ENCODE measurements at regions not wholly inside any gene's neighbourhood (a gene's known extent, or its start where the extent isn't known, plus 50 kb on each side); places are given as distances from the start of the nearest gene placed in this dataset.

DNA sequence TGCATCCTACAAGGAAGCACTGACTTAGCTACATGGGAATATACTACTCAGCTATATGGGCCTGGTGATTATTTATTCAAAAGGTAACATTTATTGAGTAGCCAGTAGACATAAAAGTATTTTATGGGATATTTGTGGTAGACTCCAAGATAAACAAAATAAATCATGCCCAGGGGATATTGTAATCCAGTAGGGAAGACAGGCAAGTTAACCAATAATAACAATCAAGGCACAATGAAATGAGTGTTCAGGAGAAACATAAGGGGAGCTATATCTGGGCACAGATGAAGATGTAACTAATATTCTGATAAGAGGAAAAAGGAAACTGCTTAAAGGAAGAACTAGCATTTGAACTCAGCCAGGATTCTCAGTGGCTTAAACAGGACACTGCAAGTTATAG, 161.4 kb upstream of the MTNR1B start:
- no peak overlapping the region for H3K4me3 ChIP-seq (ENCODE audit: low read depth, low read length)
- in situ Hi-C loops (cut with HindIII; ENCODE audit: low sequenced_read_pairs): no loop called here
- no peak for DNase-seq (ENCODE audit: low read depth)
- TF ChIP-seq, protein P1, sequence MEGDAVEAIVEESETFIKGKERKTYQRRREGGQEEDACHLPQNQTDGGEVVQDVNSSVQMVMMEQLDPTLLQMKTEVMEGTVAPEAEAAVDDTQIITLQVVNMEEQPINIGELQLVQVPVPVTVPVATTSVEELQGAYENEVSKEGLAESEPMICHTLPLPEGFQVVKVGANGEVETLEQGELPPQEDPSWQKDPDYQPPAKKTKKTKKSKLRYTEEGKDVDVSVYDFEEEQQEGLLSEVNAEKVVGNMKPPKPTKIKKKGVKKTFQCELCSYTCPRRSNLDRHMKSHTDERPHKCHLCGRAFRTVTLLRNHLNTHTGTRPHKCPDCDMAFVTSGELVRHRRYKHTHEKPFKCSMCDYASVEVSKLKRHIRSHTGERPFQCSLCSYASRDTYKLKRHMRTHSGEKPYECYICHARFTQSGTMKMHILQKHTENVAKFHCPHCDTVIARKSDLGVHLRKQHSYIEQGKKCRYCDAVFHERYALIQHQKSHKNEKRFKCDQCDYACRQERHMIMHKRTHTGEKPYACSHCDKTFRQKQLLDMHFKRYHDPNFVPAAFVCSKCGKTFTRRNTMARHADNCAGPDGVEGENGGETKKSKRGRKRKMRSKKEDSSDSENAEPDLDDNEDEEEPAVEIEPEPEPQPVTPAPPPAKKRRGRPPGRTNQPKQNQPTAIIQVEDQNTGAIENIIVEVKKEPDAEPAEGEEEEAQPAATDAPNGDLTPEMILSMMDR (IDR thresholded peaks at IDR 0.05; ENCODE audit: low read depth, low read length, missing control alignments): no peak

DNA sequence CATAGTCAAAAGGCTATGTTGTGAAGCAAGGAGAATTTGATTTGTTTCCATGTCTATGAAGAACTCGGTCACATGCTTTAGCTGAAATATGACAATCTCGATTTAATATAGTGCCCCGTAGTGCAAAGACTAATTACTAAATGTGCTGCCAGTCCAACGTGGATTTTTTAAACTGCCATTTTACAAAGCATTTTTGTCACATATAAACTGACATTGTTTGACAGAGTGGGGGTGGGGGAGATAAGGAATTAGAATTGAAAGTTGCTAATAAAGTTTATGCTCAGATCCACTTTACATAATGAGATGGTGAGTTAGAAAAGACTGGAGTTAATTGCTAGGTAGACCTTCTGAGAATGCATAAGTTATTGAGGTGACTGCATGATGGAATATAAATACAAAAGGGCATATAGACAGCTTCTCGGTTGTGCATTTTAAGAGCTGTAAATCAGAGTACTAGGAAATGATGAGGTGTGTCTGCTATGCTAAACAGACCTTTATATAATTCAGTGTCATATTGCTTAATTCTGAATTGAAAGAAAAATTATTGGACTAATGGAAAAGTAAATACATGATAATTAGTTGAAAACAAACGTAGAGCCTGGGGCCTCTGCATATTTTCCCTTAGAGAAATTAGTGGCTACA, 158.9 kb upstream of the MTNR1B start:
- H3K4me3 ChIP-seq (ENCODE audit: low read depth, low read length): no peak overlapping the region
- in situ Hi-C loops (cut with HindIII; ENCODE audit: low sequenced_read_pairs): no loop called here
- TF ChIP-seq, protein P1 (IDR thresholded peaks at IDR 0.05; ENCODE audit: low read depth, low read length, missing control alignments): no peak
- no peak for DNase-seq (ENCODE audit: low read depth)

DNA sequence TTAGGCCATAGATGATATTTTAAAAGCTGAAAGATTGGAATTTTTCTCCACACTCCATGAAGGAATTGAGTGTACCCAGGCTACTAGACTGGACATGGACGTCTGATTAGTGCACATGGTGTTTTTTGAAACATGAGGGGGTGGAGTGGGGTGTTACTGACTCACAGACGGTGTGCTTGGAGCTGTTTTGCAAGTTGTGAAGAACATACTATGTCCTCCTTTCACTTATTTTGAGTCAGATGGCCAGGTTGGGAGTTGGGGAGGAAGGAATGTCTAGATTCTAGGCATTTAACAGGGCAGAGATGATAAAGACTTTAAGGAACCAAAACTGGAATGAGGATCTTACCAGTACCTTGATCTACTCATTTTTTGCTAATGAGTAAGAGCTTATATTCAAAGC, 158.1 kb upstream of the MTNR1B start:
- DNase-seq (ENCODE audit: low read depth): no peak
- TF ChIP-seq, protein P1 (IDR thresholded peaks at IDR 0.05; ENCODE audit: low read depth, low read length, missing control alignments): no peak
- H3K4me3 ChIP-seq (ENCODE audit: low read depth, low read length): no peak overlapping the region
- in situ Hi-C loops (cut with HindIII; ENCODE audit: low sequenced_read_pairs): no loop called here

DNA sequence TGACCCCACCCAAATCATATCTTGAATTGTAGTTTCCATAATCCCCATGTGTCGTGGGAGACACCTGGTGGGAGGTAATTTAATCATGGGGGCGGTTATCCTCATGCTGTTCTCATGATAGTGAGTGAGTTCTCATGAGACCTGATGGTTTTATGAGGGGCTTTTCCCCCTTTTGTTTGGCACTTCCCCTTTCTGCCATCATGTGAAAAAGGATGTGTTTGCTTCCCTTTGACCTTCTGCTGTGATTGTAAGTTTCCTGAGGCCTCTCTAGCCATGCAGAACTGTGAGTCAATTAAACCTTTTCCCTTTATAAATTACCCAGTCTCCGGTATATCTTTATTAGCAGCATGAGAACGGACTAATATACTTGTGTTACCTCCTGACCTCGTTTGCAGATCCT, 156.6 kb upstream of the MTNR1B start:
- TF ChIP-seq, protein P1 (IDR thresholded peaks at IDR 0.05; ENCODE audit: low read depth, low read length, missing control alignments): no peak
- H3K4me3 ChIP-seq (ENCODE audit: low read depth, low read length): no peak overlapping the region
- DNase-seq (ENCODE audit: low read depth): no peak
- in situ Hi-C loops (cut with HindIII; ENCODE audit: low sequenced_read_pairs): no loop called here

DNA sequence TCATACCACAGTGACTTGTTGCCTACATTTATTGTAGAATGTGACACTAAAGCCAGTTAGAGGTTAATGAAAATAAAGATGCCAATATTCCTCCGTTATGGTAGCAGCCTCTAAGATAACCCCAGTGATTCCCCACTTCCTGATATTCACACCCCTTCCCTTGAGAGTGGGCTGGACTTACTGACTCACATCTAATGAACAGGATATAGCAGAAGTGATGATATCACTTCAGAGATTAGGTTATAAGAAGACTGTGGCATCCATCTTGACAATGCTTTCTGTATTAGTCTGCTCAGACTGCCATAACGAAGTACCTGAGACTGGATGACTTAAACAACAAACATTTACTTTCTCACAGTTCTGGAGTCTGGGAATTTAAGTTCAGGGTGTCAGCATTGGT, 149.6 kb upstream of the MTNR1B start:
- TF ChIP-seq, protein P1 (IDR thresholded peaks at IDR 0.05; ENCODE audit: low read depth, low read length, missing control alignments): no peak
- H3K4me3 ChIP-seq (ENCODE audit: low read depth, low read length): no peak overlapping the region
- no peak for DNase-seq (ENCODE audit: low read depth)
- in situ Hi-C loops (cut with HindIII; ENCODE audit: low sequenced_read_pairs): no loop called here

DNA sequence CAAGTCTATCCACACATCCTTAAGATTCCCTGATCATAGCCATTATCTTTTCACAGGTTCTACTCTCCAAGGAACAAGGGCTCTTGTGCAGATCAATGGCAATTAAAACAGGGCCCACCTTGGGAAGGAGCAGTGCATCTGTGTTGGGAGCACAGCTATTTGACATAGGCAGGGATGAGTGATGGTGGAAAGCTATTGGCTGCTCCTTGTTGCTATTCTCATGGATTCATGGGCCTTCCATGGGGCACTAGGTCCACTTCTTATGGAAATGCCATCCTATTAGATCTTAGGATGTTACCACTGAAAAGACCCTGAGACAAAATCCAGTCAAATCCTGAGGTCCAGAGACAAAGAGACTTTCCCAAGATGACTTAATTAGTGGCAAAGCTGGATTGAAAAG, 148.6 kb upstream of the MTNR1B start:
- in situ Hi-C loops (cut with HindIII; ENCODE audit: low sequenced_read_pairs): no loop called here
- no peak for DNase-seq (ENCODE audit: low read depth)
- TF ChIP-seq, protein P1 (IDR thresholded peaks at IDR 0.05; ENCODE audit: low read depth, low read length, missing control alignments): no peak
- no peak overlapping the region for H3K4me3 ChIP-seq (ENCODE audit: low read depth, low read length)
